ENCODE measurements at regions not wholly inside any gene's neighbourhood (a gene's known extent, or its start where the extent isn't known, plus 50 kb on each side); places are given as distances from the start of the nearest gene placed in this dataset.

DNA sequence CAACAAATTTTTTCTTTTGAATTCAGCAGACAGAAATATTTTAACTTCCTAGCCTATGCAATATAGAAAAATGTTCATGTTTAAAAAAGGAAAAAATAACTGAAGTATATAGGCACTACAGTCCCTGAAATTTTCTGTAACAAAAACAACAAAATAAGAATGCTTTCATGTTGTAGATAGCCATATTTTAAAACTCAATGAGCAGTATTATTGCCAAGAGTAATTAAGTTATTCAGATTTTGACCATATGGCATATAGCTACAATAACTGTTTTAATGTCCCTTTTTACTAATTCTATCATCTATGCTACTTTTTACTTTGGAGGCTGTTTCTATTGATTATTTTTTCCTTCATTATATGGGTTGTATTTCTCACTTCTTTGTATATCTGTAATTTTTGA is 283.3 kb upstream of the RIMS1 start:
- TF ChIP-seq POLR2A (IDR thresholded peaks at IDR 0.05; ENCODE audit: extremely low read depth, insufficient read length) (no peak), MYC (IDR thresholded peaks at IDR 0.05; ENCODE audit: low read depth, low read length) (no peak)
- TF ChIP-seq, protein P1, sequence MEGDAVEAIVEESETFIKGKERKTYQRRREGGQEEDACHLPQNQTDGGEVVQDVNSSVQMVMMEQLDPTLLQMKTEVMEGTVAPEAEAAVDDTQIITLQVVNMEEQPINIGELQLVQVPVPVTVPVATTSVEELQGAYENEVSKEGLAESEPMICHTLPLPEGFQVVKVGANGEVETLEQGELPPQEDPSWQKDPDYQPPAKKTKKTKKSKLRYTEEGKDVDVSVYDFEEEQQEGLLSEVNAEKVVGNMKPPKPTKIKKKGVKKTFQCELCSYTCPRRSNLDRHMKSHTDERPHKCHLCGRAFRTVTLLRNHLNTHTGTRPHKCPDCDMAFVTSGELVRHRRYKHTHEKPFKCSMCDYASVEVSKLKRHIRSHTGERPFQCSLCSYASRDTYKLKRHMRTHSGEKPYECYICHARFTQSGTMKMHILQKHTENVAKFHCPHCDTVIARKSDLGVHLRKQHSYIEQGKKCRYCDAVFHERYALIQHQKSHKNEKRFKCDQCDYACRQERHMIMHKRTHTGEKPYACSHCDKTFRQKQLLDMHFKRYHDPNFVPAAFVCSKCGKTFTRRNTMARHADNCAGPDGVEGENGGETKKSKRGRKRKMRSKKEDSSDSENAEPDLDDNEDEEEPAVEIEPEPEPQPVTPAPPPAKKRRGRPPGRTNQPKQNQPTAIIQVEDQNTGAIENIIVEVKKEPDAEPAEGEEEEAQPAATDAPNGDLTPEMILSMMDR (IDR thresholded peaks at IDR 0.05; ENCODE audit: low read depth, low read length), result no peak
- TF ChIP-seq, protein P2, sequence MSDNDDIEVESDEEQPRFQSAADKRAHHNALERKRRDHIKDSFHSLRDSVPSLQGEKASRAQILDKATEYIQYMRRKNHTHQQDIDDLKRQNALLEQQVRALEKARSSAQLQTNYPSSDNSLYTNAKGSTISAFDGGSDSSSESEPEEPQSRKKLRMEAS (IDR thresholded peaks at IDR 0.05; ENCODE audit: low read depth, low read length), result no peak
- no peak overlapping the region for H3K4me3 ChIP-seq (ENCODE audit: low read depth, low read length)
- no peak for DNase-seq (ENCODE audit: low read depth)

DNA sequence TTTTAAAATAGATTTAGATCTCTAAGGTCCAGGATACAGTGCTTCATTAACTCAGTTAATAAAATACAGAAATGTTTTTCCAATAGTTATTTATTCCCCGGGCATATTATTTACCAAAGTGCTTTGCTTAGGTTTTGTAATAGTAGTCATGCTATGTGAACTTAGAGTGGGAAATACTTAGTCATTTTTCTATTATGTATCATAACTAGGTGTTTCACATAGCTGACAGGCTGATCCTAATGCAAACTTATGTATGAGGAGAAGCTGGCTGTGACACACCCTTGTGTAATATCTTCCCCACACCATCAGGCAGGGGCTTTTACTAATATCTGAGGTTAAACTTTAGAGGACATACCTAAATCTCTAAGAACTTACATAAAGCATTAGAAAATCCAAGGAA is 277.7 kb upstream of the RIMS1 start:
- TF ChIP-seq POLR2A (IDR thresholded peaks at IDR 0.05; ENCODE audit: extremely low read depth, insufficient read length), result no peak
- TF ChIP-seq, protein P1 (IDR thresholded peaks at IDR 0.05; ENCODE audit: low read depth, low read length), result no peak
- TF ChIP-seq, protein P2 (IDR thresholded peaks at IDR 0.05; ENCODE audit: low read depth, low read length), result no peak
- TF ChIP-seq MYC (IDR thresholded peaks at IDR 0.05; ENCODE audit: low read depth, low read length), result no peak
- no peak for DNase-seq (ENCODE audit: low read depth)
- H3K4me3 ChIP-seq (ENCODE audit: low read depth, low read length), result no peak overlapping the region

- TF ChIP-seq, protein P1 (IDR thresholded peaks at IDR 0.05; ENCODE audit: low read depth, low read length), result no peak
- TF ChIP-seq MYC (IDR thresholded peaks at IDR 0.05; ENCODE audit: low read depth, low read length) (no peak), POLR2A (IDR thresholded peaks at IDR 0.05; ENCODE audit: extremely low read depth, insufficient read length) (no peak)
- TF ChIP-seq, protein P2 (IDR thresholded peaks at IDR 0.05; ENCODE audit: low read depth, low read length), result no peak
- H3K4me3 ChIP-seq (ENCODE audit: low read depth, low read length), result no peak overlapping the region
- DNase-seq (ENCODE audit: low read depth), result no peak
Observed at GRCh38 chr6:71619836-71620235, 266.5 kb upstream of the RIMS1 start.

DNA sequence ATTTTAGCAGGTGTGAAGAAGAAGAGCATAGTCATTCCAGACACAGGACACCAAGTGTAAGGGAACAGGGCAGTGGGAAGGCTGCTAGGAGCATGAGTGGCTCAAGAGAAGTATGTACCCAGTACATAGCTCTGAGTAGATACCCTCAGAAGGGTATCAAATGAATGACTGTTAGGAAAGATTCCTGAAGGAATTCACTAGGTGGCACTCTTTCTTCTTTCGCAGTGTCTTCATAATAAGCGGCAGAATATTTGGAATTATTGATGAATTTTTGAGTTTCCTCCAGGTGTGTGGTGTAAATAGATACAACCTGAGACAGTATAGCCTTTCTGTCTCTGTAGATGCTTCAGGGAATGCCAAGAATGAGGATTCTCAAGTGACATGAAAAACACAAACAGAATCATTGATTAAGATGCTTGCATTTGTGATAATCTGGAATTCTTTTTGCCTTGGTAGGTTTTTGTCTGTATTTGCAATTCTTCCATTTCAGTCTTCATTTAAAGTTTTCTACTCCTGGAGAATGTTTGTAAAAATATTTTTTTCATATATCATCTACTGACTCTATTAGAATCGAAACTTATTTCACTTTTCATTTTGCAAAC is 264.3 kb upstream of the RIMS1 start:
- no peak overlapping the region for H3K4me3 ChIP-seq (ENCODE audit: low read depth, low read length)
- TF ChIP-seq, protein P2 (IDR thresholded peaks at IDR 0.05; ENCODE audit: low read depth, low read length), result no peak
- TF ChIP-seq, protein P1 (IDR thresholded peaks at IDR 0.05; ENCODE audit: low read depth, low read length), result peak; percentile 32
- DNase-seq (ENCODE audit: low read depth), result peak; percentile 18

DNA sequence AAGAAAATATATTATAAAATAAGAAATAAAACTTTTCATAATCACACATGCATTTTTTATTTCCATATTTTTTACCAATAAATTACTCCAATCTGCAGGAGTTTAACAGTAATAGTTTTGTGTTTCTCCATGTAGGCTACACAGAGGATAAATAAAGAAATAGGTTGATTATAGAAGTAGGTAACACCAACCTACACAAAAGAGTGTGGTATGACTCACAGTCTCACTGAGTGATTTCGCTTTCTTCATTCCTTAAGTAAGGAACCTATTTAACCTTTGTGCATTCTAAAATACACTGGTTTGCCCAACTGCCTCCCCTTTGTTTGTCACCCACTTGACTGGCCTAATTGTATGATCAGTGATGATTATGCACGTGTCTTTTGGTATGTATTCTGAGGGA is 244.2 kb upstream of the RIMS1 start:
- TF ChIP-seq MYC (IDR thresholded peaks at IDR 0.05; ENCODE audit: low read depth, low read length) (no peak), POLR2A (IDR thresholded peaks at IDR 0.05; ENCODE audit: extremely low read depth, insufficient read length) (no peak)
- TF ChIP-seq, protein P2 (IDR thresholded peaks at IDR 0.05; ENCODE audit: low read depth, low read length), result no peak
- TF ChIP-seq, protein P1 (IDR thresholded peaks at IDR 0.05; ENCODE audit: low read depth, low read length), result no peak
- no peak for DNase-seq (ENCODE audit: low read depth)

More for the DNA sequence above, 244.2 kb upstream of the RIMS1 start:
- H3K4me3 ChIP-seq (ENCODE audit: low read depth, low read length), result no peak overlapping the region
